HepG2 (cell line): ENCODE measurements at regions not wholly inside any gene's neighbourhood (a gene's known extent, or its start where the extent isn't known, plus 50 kb on each side); places are given as distances from the start of the nearest gene placed in this dataset.

Source experiments
- BCL3 ChIP-seq: sonication (generic); formaldehyde crosslinking; IDR thresholded peaks from 2 replicates; pipeline ENCODE4 v1.5.1; 2020; ENCODE audit warnings: mild to moderate bottlenecking, missing genetic modification reagents, moderate library complexity
- BCL6 ChIP-seq: IDR thresholded peaks from 2 replicates; pipeline ENCODE4 v1.6.1; 2016; ENCODE audit warnings: missing genetic modification reagents, missing compliant biosample characterization
- CHD4 ChIP-seq: fragments of 200-600 bp; sonication (generic); IDR thresholded peaks from 2 replicates; pipeline ENCODE4 v1.7.0; 2017; ENCODE audit warnings: mild to moderate bottlenecking, low read length, borderline replicate concordance
- CREB3 ChIP-seq: sonication (generic); formaldehyde crosslinking; IDR thresholded peaks from 2 replicates; pipeline ENCODE4 v1.5.0; 2020; ENCODE audit warnings: missing genetic modification reagents
- FOXC1 ChIP-seq: sonication (generic); formaldehyde crosslinking; IDR thresholded peaks from 2 replicates; pipeline ENCODE4 v1.8.0; 2022; ENCODE audit warnings: mild to moderate bottlenecking, missing genetic modification reagents, borderline replicate concordance
- FOXK2 ChIP-seq: fragments of 450-650 bp; IDR thresholded peaks from 2 replicates; pipeline ENCODE4 v1.6.1; 2016
- JARID2 ChIP-seq: sonication (generic); formaldehyde crosslinking; IDR thresholded peaks from 2 replicates; pipeline ENCODE4 v1.8.1; 2023; ENCODE audit warnings: missing genetic modification reagents, inconsistent platforms; ENCODE audit not compliant: insufficient replicate concordance
- KDM3A ChIP-seq: IDR thresholded peaks from 2 replicates; pipeline ENCODE4 v1.6.1; 2018; ENCODE audit warnings: low read depth, missing compliant biosample characterization
- MAX ChIP-seq: IDR thresholded peaks from 2 replicates; pipeline ENCODE4 v1.6.1; 2012; ENCODE audit warnings: inconsistent platforms
- MTF1 ChIP-seq: sonication (generic); formaldehyde crosslinking; IDR thresholded peaks from 2 replicates; pipeline ENCODE4 v1.5.0; 2020; ENCODE audit warnings: missing genetic modification reagents
- NONO ChIP-seq, 2 experiments: fragments of 450-650 bp in 1 of 2; sonication (generic) in 1 of 2; formaldehyde crosslinking in 1 of 2; IDR thresholded peaks in 1 of 2; conservative IDR thresholded peaks in 1 of 2; 2 replicates each; pipeline versions ENCODE4 v1.6.1 to v1.8.0; 2017 to 2022; ENCODE audit warnings: mild to moderate bottlenecking in 1 of 2, missing genetic modification reagents in 1 of 2, moderate library complexity in 1 of 2
- PLRG1 ChIP-seq: fragments of 450-650 bp; conservative IDR thresholded peaks from 2 replicates; pipeline ENCODE4 v1.6.1; 2016
- RELA ChIP-seq: sonication (generic); formaldehyde crosslinking; IDR thresholded peaks from 2 replicates; pipeline ENCODE4 v1.4.0; 2020; ENCODE audit warnings: missing genetic modification reagents
- SMARCC2 ChIP-seq: fragments of 450-650 bp; IDR thresholded peaks from 2 replicates; pipeline ENCODE4 v1.6.1; 2017; ENCODE audit warnings: antibody characterized with exemption, mild to moderate bottlenecking
- SMYD3 ChIP-seq: sonication (generic); formaldehyde crosslinking; IDR thresholded peaks from 2 replicates; pipeline ENCODE4 v1.8.1; 2023; ENCODE audit warnings: mild to moderate bottlenecking, missing genetic modification reagents
- SOX6 ChIP-seq, 2 experiments: fragments of 450-650 bp in 1 of 2; sonication (generic) in 1 of 2; formaldehyde crosslinking in 1 of 2; IDR thresholded peaks; 2 replicates each; pipeline versions ENCODE4 v1.4.0 to v1.6.1; 2017 to 2020; ENCODE audit warnings: antibody characterized with exemption in 1 of 2, mild to moderate bottlenecking in 1 of 2, missing genetic modification reagents in 1 of 2
- STAT5B ChIP-seq: sonication (generic); formaldehyde crosslinking; IDR thresholded peaks from 2 replicates; pipeline ENCODE4 v1.4.0; 2020; ENCODE audit warnings: missing genetic modification reagents
- TEAD2 ChIP-seq: sonication (generic); formaldehyde crosslinking; IDR thresholded peaks from 2 replicates; pipeline ENCODE4 v1.9.0; 2021; ENCODE audit warnings: missing genetic modification reagents
- TMF1 ChIP-seq: sonication (generic); formaldehyde crosslinking; IDR thresholded peaks from 2 replicates; pipeline ENCODE4 v1.8.1; 2022; ENCODE audit warnings: low read depth, missing genetic modification reagents
- TSC22D2 ChIP-seq: sonication (generic); formaldehyde crosslinking; IDR thresholded peaks from 2 replicates; pipeline ENCODE4 v1.5.1; 2020; ENCODE audit warnings: missing genetic modification reagents, mild to moderate bottlenecking, borderline replicate concordance
- XBP1 ChIP-seq: sonication (generic); formaldehyde crosslinking; IDR thresholded peaks from 2 replicates; pipeline ENCODE4 v1.5.0; 2020; ENCODE audit warnings: missing genetic modification reagents
- ZMAT5 ChIP-seq: sonication (generic); formaldehyde crosslinking; IDR thresholded peaks from 2 replicates; pipeline ENCODE4 v1.5.0; 2020; ENCODE audit warnings: mild to moderate bottlenecking, low read depth, missing genetic modification reagents, borderline replicate concordance
- ZNF329 ChIP-seq: sonication (generic); formaldehyde crosslinking; IDR thresholded peaks from 2 replicates; pipeline ENCODE4 v1.9.0; 2021; ENCODE audit warnings: low read depth, mild to moderate bottlenecking, missing genetic modification reagents
- ZNF331 ChIP-seq: sonication (generic); formaldehyde crosslinking; IDR thresholded peaks from 2 replicates; pipeline ENCODE4 v1.4.0; 2020; ENCODE audit warnings: missing genetic modification reagents
- ZNF589 ChIP-seq: sonication (generic); formaldehyde crosslinking; conservative IDR thresholded peaks from 2 replicates; pipeline ENCODE4 v1.8.0; 2022; ENCODE audit warnings: mild to moderate bottlenecking, moderate library complexity, missing genetic modification reagents

- no peak for TF ChIP-seq NONO (IDR thresholded peaks at IDR 0.05)
- peak; percentile 78; the same call in 1 of the 2 replicates for TF ChIP-seq NONO (CRISPR knock-in tag; conservative IDR thresholded peaks at IDR 0.05)
- no peak for TF ChIP-seq SOX6 (IDR thresholded peaks at IDR 0.05)
- peak; percentile 95 for TF ChIP-seq SOX6 (CRISPR knock-in tag; IDR thresholded peaks at IDR 0.05)
- peak; percentile 93 for TF ChIP-seq BCL6 (CRISPR knock-in tag)
- TF ChIP-seq ZNF329 (CRISPR knock-in tag) = no peak
- peak; percentile 87 for TF ChIP-seq MAX
- peak; percentile 88 for TF ChIP-seq ZNF331 (CRISPR knock-in tag)
- TF ChIP-seq SMYD3 (CRISPR knock-in tag) = peak; percentile 46; the same call in 1 of the 2 replicates
- no peak for TF ChIP-seq CREB3 (CRISPR knock-in tag)
- 0 out of 2 replicates have a peak, but pooled peaks have one; percentile 12 for TF ChIP-seq STAT5B
- 0 out of 2 replicates have a peak, but pooled peaks have one; percentile 29 for TF ChIP-seq SMARCC2
- TF ChIP-seq ZMAT5 (CRISPR knock-in tag) = no peak
- TF ChIP-seq TSC22D2 = no peak; the same call in 1 of the 2 replicates
- TF ChIP-seq TMF1 = no peak
- peak; percentile 60; the same call in 1 of the 2 replicates for TF ChIP-seq BCL3 (CRISPR knock-in tag)
- TF ChIP-seq CHD4 = peak; percentile 89; the same call in 1 of the 2 replicates
- TF ChIP-seq RELA = no peak; the same call in 1 of the 2 replicates
- peak; percentile 33; the same call in 1 of the 2 replicates for TF ChIP-seq FOXK2
- TF ChIP-seq ZNF589 (CRISPR knock-in tag) = peak; percentile 61; the same call in 1 of the 2 replicates
- no peak; the same call in 1 of the 2 replicates for TF ChIP-seq MTF1
- TF ChIP-seq JARID2 = no peak
- no peak for TF ChIP-seq PLRG1
- TF ChIP-seq KDM3A (CRISPR knock-in tag) = peak; percentile 80; the same call in 1 of the 2 replicates
- no peak for TF ChIP-seq TEAD2
- TF ChIP-seq FOXC1 (CRISPR knock-in tag) = peak; percentile 73
- TF ChIP-seq XBP1 (CRISPR knock-in tag) = peak; percentile 46; the same call in 1 of the 2 replicates
These were observed 50.9 kb upstream of the FAM169A start (continued) for GRCh38 chr5:74916831-74917710.
